Pancreas (tissue), 10 donors: ENCODE measurements at regions not wholly inside any gene's neighbourhood (a gene's known extent, or its start where the extent isn't known, plus 50 kb on each side); places are given as distances from the start of the nearest gene placed in this dataset.

ENCODE experiments used
- ATAC-seq, 4 donors: fragments of 200-7000 bp; cut with Tn5 transposase; one replicate each; pipeline versions ENCODE4 v1.8.0 to v1.9.1; 2020; ENCODE audit warnings: mild to moderate bottlenecking in 4 of 4, moderate library complexity in 4 of 4
- DNase-seq, 6 donors: peaks; one replicate each; pipeline ENCODE4 v3.0.0-alpha.2; 2020
- FAIRE-seq: peaks from 2 replicates; lab custom pipeline; 2012; peaks lifted over from hg19 to GRCh38; lab: Jason Lieb, UNC
- H3K27ac ChIP-seq, 4 donors: fragments of 200-600 bp; sonication (generic); 1 replicate in 3 of 4; 2 replicates in 1 of 4; pipeline versions ENCODE4 v1.5.0 to v1.8.0; 2020
- H3K27me3 ChIP-seq, 4 donors: fragments of 200-600 bp; one replicate each; pipeline ENCODE4 v1.8.0; 2021
- H3K36me3 ChIP-seq, 3 donors: fragments of 200-600 bp; sonication (generic) in 1 of 3; one replicate each; pipeline versions ENCODE4 v1.5.0 to v1.8.0; 2020 to 2021
- H3K4me1 ChIP-seq, 3 donors: fragments of 200-600 bp; one replicate each; pipeline ENCODE4 v1.8.0; 2021
- H3K4me3 ChIP-seq, 4 donors: fragments of 200-600 bp; sonication (generic) in 2 of 4; one replicate each; pipeline versions ENCODE4 v1.5.0 to v1.8.0; 2020 to 2021
- H3K9me3 ChIP-seq, 4 donors: fragments of 200-600 bp; one replicate each; pipeline ENCODE4 v1.8.0; 2021
- CTCF ChIP-seq, 4 donors: fragments of 200-600 bp; sonication (generic) in 3 of 4; IDR thresholded peaks; one replicate each; pipeline versions ENCODE4 v1.5.0 to v1.8.0; 2021; ENCODE audit warnings: antibody characterized with exemption in 4 of 4
- WGBS, 2 donors: extraction: QIAGEN DNeasy Blood & Tissue Kit; methylation state at CpG; one replicate each; pipeline ENCODE4 v1.1.7; 2013; 5-methylcytosine and 5-hydroxymethylcytosine counted together
- intact Hi-C, 3 donors: fragments of 100-400 bp; cut with DNase I; formaldehyde crosslinking; loops; one replicate each; pipeline versions ENCODE4 v1.11.1 to v1.14.2; 2022
- donor health status: healthy with polysubstance abuse.
- donor health status: DM: no; HTN: no; CAD: no; lungs with moderate emphysema.
- donor health status: DM: no; HTN: no; CAD: no.
- donor health status: control.
- donor health status: control.
- donor health status: Bipolar disorder and iron deficiency.
- donor health status: DM: yes; HTN: yes; CAD: no.
- donor health status: DM: no; HTN: no; CAD: no.
- donor health status: DM: no; HTN: no; CAD: no.
- donor health status: DM: yes; HTN: yes; CAD: no.

- no peaks in the 10 kb centered on the region for H3K27me3 ChIP-seq
- TF ChIP-seq CTCF (IDR thresholded peaks at IDR 0.05): no peak
- intact Hi-C loops: no loop called here
- H3K9me3 ChIP-seq: no peaks in the 10 kb centered on the region
- H3K36me3 ChIP-seq: no peaks in the 10 kb centered on the region
- FAIRE-seq (no peak), DNase-seq (no peak), ATAC-seq (no peak)
- no peaks in the 10 kb centered on the region for H3K4me1 ChIP-seq
- no peak overlapping the region for H3K27ac ChIP-seq
- no peak overlapping the region for H3K4me3 ChIP-seq
- WGBS, 2 donors: 37 to 42% methylated on average over 6 of the region's 6 CpGs
Measured at GRCh38 chr7:54360075-54360840, 181.9 kb upstream of the VSTM2A start.

- no peaks in the 10 kb centered on the region for H3K4me1 ChIP-seq
- 54 to 63% methylated on average over 1 of the region's 1 CpG for WGBS, 2 donors
- no peaks in the 10 kb centered on the region for H3K36me3 ChIP-seq
- no peaks in the 10 kb centered on the region for H3K9me3 ChIP-seq
- intact Hi-C loops: no loop called here
- ATAC-seq (no peak), FAIRE-seq (no peak), DNase-seq (no peak)
- no peak overlapping the region for H3K4me3 ChIP-seq
- no peaks in the 10 kb centered on the region for H3K27me3 ChIP-seq
- no peak overlapping the region for H3K27ac ChIP-seq
- no peak for TF ChIP-seq CTCF (IDR thresholded peaks at IDR 0.05)
Measured at GRCh38 chr7:54390565-54390964, 151.6 kb upstream of the VSTM2A start.

GRCh38 chr7:54392935-54393334 lies 149.2 kb upstream of the VSTM2A start:
- Histone ChIP-seq H3K36me3 (no peaks in the 10 kb centered on the region), H3K27ac (no peak overlapping the region), H3K4me1 (no peaks in the 10 kb centered on the region), H3K4me3 (no peak overlapping the region), H3K27me3 (no peaks in the 10 kb centered on the region), H3K9me3 (no peaks in the 10 kb centered on the region)
- intact Hi-C loops: no loop called here
- no peak for FAIRE-seq
- no peak for DNase-seq
- no peak for ATAC-seq
- TF ChIP-seq CTCF (IDR thresholded peaks at IDR 0.05): no peak
- WGBS, 2 donors: 36 to 40% methylated on average over 2 of the region's 2 CpGs

DNA sequence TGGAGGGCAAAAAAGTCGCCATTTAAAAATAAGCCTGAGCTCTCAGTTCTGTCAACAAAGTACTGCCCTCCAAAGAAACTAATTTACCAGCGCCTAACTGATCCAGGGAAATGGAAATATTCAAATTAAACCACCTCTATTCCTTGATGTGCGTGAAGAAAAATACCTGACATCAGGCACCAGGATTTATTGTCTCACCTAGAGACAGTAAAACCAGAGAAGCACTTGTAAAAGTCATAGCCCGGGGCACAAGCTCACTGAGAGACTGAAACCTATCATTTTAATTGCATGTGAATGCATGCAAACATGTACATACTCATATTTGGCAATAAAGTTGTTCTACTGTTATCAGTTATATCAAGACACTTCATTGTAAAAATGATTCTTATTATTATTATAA lies 147.3 kb upstream of the VSTM2A start:
- WGBS, 2 donors: 78 to 84% methylated on average over 4 of the region's 4 CpGs
- intact Hi-C loops: no loop called here
- FAIRE-seq: no peak
- no peak for ATAC-seq
- H3K4me1 ChIP-seq: no peaks in the 10 kb centered on the region
- TF ChIP-seq CTCF (IDR thresholded peaks at IDR 0.05): no peak
- DNase-seq: no peak
- no peaks in the 10 kb centered on the region for H3K36me3 ChIP-seq
- H3K9me3 ChIP-seq: no peaks in the 10 kb centered on the region
- no peak overlapping the region for H3K27ac ChIP-seq
- no peaks in the 10 kb centered on the region for H3K27me3 ChIP-seq
- no peak overlapping the region for H3K4me3 ChIP-seq

DNA sequence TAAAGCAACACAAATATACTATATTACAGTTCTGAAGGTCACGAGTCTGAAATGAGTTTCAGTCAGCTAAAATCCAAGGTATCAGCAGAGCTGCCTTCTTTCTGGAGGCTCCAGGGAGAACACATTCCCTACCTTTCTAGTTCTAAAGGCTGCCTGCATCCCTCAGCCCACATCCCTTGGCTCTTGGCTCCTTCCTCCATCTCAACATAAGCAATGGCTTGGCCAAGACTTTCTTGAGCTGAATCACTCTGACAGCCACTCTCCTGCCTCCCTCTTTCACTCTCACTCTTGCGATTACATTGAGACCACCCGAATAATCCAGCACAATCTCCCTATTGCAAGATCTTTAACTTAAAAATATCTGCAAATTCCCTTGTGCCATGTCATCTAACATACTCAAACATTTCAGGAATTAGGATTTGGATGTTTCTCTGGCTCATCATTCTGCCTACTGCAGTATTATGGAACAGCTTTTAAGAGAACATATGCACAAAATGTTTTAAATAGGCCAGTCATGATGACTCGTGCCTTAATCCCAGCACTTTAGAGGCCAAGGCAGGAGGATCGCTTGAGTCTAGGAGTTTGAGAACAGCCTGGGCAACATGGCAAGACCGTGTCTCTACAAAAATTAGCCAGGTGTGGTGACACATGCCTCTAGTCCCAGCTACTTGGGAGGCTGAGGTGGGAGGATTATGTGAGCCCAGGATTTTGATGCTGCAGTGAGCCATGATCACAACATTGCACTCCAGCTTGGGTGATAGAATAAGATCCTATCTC lies 144.2 kb upstream of the VSTM2A start:
- Histone ChIP-seq H3K4me1 (no peaks in the 10 kb centered on the region), H3K9me3 (no peaks in the 10 kb centered on the region), H3K4me3 (no peak overlapping the region), H3K27me3 (no peaks in the 10 kb centered on the region), H3K36me3 (no peaks in the 10 kb centered on the region), H3K27ac (no peak overlapping the region)
- FAIRE-seq (no peak), DNase-seq (no peak), ATAC-seq (no peak)
- no peak for TF ChIP-seq CTCF (IDR thresholded peaks at IDR 0.05)
- WGBS, 2 donors: 73 to 83% methylated on average over 6 of the region's 6 CpGs
- intact Hi-C loops: no loop called here
